B cell (primary cell): ENCODE measurements at regions not wholly inside any gene's neighbourhood (a gene's known extent, or its start where the extent isn't known, plus 50 kb on each side); places are given as distances from the start of the nearest gene placed in this dataset.

Source experiments
- ATAC-seq: fragments of 200-7000 bp; cut with Tn5 transposase; one replicate; pipeline ENCODE4 v1.10.0; 2021; ENCODE audit warnings: low read depth, mild to moderate bottlenecking, moderate number of reproducible peaks, moderate library complexity
- CTCF ChIA-PET: fragments of 350-600 bp; sonication (Branson Sonifier 250); formaldehyde crosslinking; loops from one replicate; lab custom pipeline; 2021; ENCODE audit warnings: antibody characterized with exemption, inconsistent platforms; lab: Charles Lee
- POLR2A ChIA-PET: fragments of 350-600 bp; sonication (Branson Sonifier 250); formaldehyde crosslinking; loops from one replicate; lab custom pipeline; 2021; ENCODE audit warnings: antibody characterized with exemption; lab: Charles Lee
- DNase-seq: peaks from one replicate; pipeline ENCODE4 v3.0.0; 2013
- H2AFZ ChIP-seq: 2 replicates; pipeline ENCODE4 v1.6.1; 2012; ENCODE audit warnings: mild to moderate bottlenecking, low read depth, low read length; ENCODE audit not compliant: insufficient read depth, poor library complexity, severe bottlenecking
- H3K27ac ChIP-seq, 2 donors: 1 replicate in 1 of 2; 2 replicates in 1 of 2; pipeline ENCODE4 v1.5.1; 2012 to 2013; ENCODE audit warnings: low read length in 2 of 2, mild to moderate bottlenecking in 2 of 2, moderate library complexity in 1 of 2
- H3K27me3 ChIP-seq, 4 experiments: fragments of 200-600 bp in 1 of 4; sonication (generic) in 1 of 4; replicated peaks in 1 of 4; 1 replicate in 2 of 4; 2 replicates in 2 of 4; pipeline versions ENCODE4 v1.6.1 to v1.7.0; 2013 to 2016; ENCODE audit warnings: low read length in 3 of 4, mild to moderate bottlenecking in 2 of 4, mixed read lengths in 1 of 4, moderate library complexity in 1 of 4; ENCODE audit not compliant: insufficient read depth in 4 of 4, control insufficient read depth in 3 of 4; ENCODE audit errors: control extremely low read depth in 1 of 4
- H3K36me3 ChIP-seq, 2 experiments: replicated peaks in 1 of 2; 1 replicate in 1 of 2; 2 replicates in 1 of 2; pipeline versions ENCODE4 v1.6.1 to v1.7.1; 2013; ENCODE audit warnings: low read length in 1 of 2; ENCODE audit not compliant: insufficient read depth in 2 of 2, control insufficient read depth in 1 of 2; ENCODE audit errors: control extremely low read depth in 1 of 2, extremely low read depth in 1 of 2
- H3K4me1 ChIP-seq, 2 donors: fragments of 200-600 bp in 1 of 2; sonication (generic) in 1 of 2; 1 replicate in 1 of 2; 2 replicates in 1 of 2; pipeline versions ENCODE4 v1.5.1 to v1.6.1; 2013 to 2017; ENCODE audit warnings: low read length in 2 of 2; ENCODE audit not compliant: control insufficient read depth in 2 of 2, insufficient read depth in 2 of 2
- H3K4me2 ChIP-seq: replicated peaks from 2 replicates; pipeline ENCODE3; 2012; ENCODE audit warnings: mild to moderate bottlenecking, low read depth, low read length; ENCODE audit not compliant: poor library complexity, severe bottlenecking
- H3K4me3 ChIP-seq, 5 experiments: fragments of 200-600 bp in 1 of 5; sonication (generic) in 1 of 5; 1 replicate in 3 of 5; 2 replicates in 2 of 5; pipeline versions ENCODE4 v1.5.1 to v1.7.0; 2011 to 2016; ENCODE audit warnings: low read length in 4 of 5, mild to moderate bottlenecking in 4 of 5, low read depth in 2 of 5, control low read depth in 1 of 5, moderate library complexity in 1 of 5; ENCODE audit not compliant: insufficient read depth in 1 of 5; ENCODE audit errors: control extremely low read depth in 1 of 5, extremely low read depth in 1 of 5
- H3K79me2 ChIP-seq: fragments of 200-600 bp; sonication (generic); one replicate; pipeline ENCODE4 v1.6.0; 2016; ENCODE audit warnings: low read length; ENCODE audit not compliant: control insufficient read depth, insufficient read depth
- H3K9ac ChIP-seq: fragments of 200-600 bp; sonication (generic); 2 replicates; pipeline ENCODE4 v1.6.1; 2017; ENCODE audit warnings: mild to moderate bottlenecking, low read length, moderate library complexity
- H3K9me3 ChIP-seq, 3 donors: one replicate each; pipeline versions ENCODE4 v1.6.1 to v1.7.1; 2013; ENCODE audit warnings: low read length in 2 of 3; ENCODE audit not compliant: control insufficient read depth in 2 of 3, insufficient read depth in 1 of 3; ENCODE audit errors: control extremely low read depth in 1 of 3
- H4K20me1 ChIP-seq: 2 replicates; pipeline ENCODE4 v1.6.0; 2012; ENCODE audit warnings: mild to moderate bottlenecking, low read length; ENCODE audit not compliant: insufficient read depth, control insufficient read depth, poor library complexity, severe bottlenecking
- H3K27ac Mint-ChIP-seq: one replicate; pipeline ENCODE4 v1.8.0; 2021; ENCODE audit warnings: mixed read lengths
- H3K27me3 Mint-ChIP-seq: one replicate; pipeline ENCODE4 v1.8.0; 2021; ENCODE audit warnings: mixed read lengths
- H3K4me1 Mint-ChIP-seq: one replicate; pipeline ENCODE4 v1.8.0; 2021; ENCODE audit warnings: mixed read lengths
- H3K4me3 Mint-ChIP-seq: one replicate; pipeline ENCODE4 v1.8.0; 2021; ENCODE audit warnings: mixed read lengths
- H3K9me3 Mint-ChIP-seq: one replicate; pipeline ENCODE4 v1.8.0; 2022; ENCODE audit warnings: mixed read lengths; ENCODE audit not compliant: insufficient read depth
- EZH2 ChIP-seq: IDR thresholded peaks from 2 replicates; pipeline ENCODE4 v1.6.1; 2012; ENCODE audit warnings: borderline replicate concordance, low read depth, mild to moderate bottlenecking, moderate library complexity, low read length; ENCODE audit not compliant: insufficient read depth, poor library complexity, severe bottlenecking
- WGBS: methylation state at CpG from one replicate; pipeline ENCODE4 v1.1.5; 2013; ENCODE audit warnings: missing lambda C conversion rate; ENCODE audit not compliant: insufficient coverage; 5-methylcytosine and 5-hydroxymethylcytosine counted together
- intact Hi-C: fragments of 100-400 bp; cut with micrococcal nuclease; formaldehyde crosslinking; loops from one replicate; pipeline ENCODE4 v1.10.0; 2022
- TF ChIP-seq, protein P1 (sequence below): fragments of 200-600 bp; IDR thresholded peaks from one replicate; pipeline ENCODE4 v1.8.0; 2022; ENCODE audit warnings: antibody characterized with exemption, mild to moderate bottlenecking

DNA sequence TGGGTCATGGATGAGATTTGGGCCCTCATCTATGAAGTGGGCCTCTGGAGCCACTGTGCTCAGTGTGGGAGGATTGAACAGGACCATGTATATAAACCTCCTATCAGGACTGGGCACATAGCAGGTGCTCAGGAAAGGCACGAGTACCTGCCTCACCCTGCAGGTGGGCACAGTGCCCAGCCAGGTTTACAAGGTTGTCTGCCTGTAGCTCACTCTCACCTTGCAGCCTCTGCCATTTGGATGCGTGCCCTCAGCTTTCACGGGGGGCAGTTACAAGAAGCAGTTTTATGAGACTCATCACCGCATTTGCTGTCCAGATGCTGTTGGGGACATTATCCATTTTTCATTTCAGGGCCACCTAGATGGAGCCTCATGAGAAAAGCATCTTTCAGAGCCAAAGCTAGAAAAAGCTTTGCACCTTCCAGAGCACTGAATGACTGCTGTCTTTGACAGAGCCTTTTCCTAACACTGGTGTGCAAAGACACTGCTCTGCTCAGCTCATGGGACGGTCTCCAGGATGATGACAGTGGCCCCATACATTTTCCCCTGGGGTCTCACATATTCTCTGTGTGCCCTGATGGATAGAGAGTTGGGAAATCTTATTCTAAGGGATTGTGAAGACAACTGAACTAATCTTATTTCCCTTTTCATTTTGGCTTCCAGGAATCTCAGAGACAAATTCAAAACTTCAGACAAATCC lies 327.5 kb upstream of the RTL1 start:
- Histone ChIP-seq H3K4me3 (no peak overlapping the region), H3K9ac (no peak overlapping the region), H3K36me3 (no peaks in the 10 kb centered on the region), H4K20me1 (no peaks in the 10 kb centered on the region), H3K27ac (no peak overlapping the region), H2AFZ (no peak overlapping the region), H3K4me1 (no peaks in the 10 kb centered on the region), H3K27me3 (peaks cover 0 to 2% (median 0%) of the 10 kb centered on the region in 4 experiments), H3K9me3 (peaks cover 0 to 7% (median 0%) of the 10 kb centered on the region in 3 donors), H3K79me2 (no peaks in the 10 kb centered on the region), H3K4me2 (no peak overlapping the region)
- ChIA-PET CTCF (no interaction called here), POLR2A (no interaction called here)
- no peaks in the 10 kb centered on the region for H3K27me3 Mint-ChIP-seq
- WGBS: 94% methylated on average over 4 of the region's 5 CpGs
- no peaks in the 10 kb centered on the region for H3K4me1 Mint-ChIP-seq
- no peak for ATAC-seq
- DNase-seq: no peak
- TF ChIP-seq, protein P1, sequence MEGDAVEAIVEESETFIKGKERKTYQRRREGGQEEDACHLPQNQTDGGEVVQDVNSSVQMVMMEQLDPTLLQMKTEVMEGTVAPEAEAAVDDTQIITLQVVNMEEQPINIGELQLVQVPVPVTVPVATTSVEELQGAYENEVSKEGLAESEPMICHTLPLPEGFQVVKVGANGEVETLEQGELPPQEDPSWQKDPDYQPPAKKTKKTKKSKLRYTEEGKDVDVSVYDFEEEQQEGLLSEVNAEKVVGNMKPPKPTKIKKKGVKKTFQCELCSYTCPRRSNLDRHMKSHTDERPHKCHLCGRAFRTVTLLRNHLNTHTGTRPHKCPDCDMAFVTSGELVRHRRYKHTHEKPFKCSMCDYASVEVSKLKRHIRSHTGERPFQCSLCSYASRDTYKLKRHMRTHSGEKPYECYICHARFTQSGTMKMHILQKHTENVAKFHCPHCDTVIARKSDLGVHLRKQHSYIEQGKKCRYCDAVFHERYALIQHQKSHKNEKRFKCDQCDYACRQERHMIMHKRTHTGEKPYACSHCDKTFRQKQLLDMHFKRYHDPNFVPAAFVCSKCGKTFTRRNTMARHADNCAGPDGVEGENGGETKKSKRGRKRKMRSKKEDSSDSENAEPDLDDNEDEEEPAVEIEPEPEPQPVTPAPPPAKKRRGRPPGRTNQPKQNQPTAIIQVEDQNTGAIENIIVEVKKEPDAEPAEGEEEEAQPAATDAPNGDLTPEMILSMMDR: no peak
- no peak for TF ChIP-seq EZH2
- H3K4me3 Mint-ChIP-seq: no peak overlapping the region
- intact Hi-C loops: no loop called here
- no peak overlapping the region for H3K27ac Mint-ChIP-seq
- H3K9me3 Mint-ChIP-seq: no peaks in the 10 kb centered on the region

DNA sequence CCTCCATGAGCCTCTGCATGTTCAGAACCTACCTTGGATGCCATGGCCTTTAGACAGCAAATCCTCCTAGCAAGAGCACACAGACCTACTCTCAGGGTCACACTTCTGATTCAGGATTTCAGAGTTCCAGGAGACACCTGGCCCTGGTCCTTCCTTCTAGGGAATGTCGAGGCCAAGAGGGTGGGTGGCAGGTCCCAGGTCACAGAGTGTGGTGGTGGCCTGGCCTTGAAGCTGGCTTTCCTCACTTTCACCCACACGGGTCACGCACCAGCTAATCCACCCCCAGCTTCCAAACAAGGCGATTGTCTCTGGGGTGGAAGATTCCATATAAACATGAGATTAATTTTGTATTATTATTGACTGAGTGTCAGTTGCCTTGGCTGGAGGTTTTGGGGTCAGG lies 328.3 kb upstream of the RTL1 start:
- ATAC-seq (no peak), DNase-seq (no peak)
- ChIA-PET CTCF (no interaction called here), POLR2A (no interaction called here)
- H2AFZ ChIP-seq: no peak overlapping the region
- no peaks in the 10 kb centered on the region for H4K20me1 ChIP-seq
- no peak overlapping the region for H3K4me3 ChIP-seq
- Mint-ChIP-seq H3K4me1 (no peaks in the 10 kb centered on the region), H3K27me3 (peaks cover 4% of the 10 kb centered on the region), H3K9me3 (no peaks in the 10 kb centered on the region), H3K27ac (no peak overlapping the region), H3K4me3 (no peak overlapping the region)
- no peak overlapping the region for H3K9ac ChIP-seq
- H3K9me3 ChIP-seq: peaks cover 0 to 7% (median 0%) of the 10 kb centered on the region in 3 donors
- no CpG with 5 or more reads among the region's 4 CpGs for WGBS
- intact Hi-C loops: no loop called here
- H3K4me2 ChIP-seq: no peak overlapping the region
- H3K36me3 ChIP-seq: no peaks in the 10 kb centered on the region
- no peaks in the 10 kb centered on the region for H3K79me2 ChIP-seq
- no peaks in the 10 kb centered on the region for H3K4me1 ChIP-seq
- no peak overlapping the region for H3K27ac ChIP-seq
- TF ChIP-seq EZH2: no peak
- TF ChIP-seq, protein P1: no peak
- peaks cover 0 to 2% (median 0%) of the 10 kb centered on the region in 4 experiments for H3K27me3 ChIP-seq
